Neuronal stem cell (in vitro differentiated cells): ENCODE measurements at regions not wholly inside any gene's neighbourhood (a gene's known extent, or its start where the extent isn't known, plus 50 kb on each side); places are given as distances from the start of the nearest gene placed in this dataset.

Source experiments
- DNase-seq: peaks from one replicate; pipeline ENCODE4 v3.0.0-alpha.2; 2013; ENCODE audit warnings: low spot score
- H2AFZ ChIP-seq: one replicate; pipeline ENCODE4 v1.6.1; 2013; ENCODE audit warnings: mild to moderate bottlenecking, low read length, inconsistent platforms
- H2AK5ac ChIP-seq: 2 replicates; pipeline ENCODE4 v1.6.1; 2013; ENCODE audit warnings: low read depth, mild to moderate bottlenecking, inconsistent platforms, low read length, moderate library complexity, mixed read lengths
- H2BK120ac ChIP-seq: 2 replicates; pipeline ENCODE4 v1.6.1; 2013; ENCODE audit warnings: low read depth, mild to moderate bottlenecking, inconsistent platforms, low read length, moderate library complexity, mixed read lengths
- H2BK12ac ChIP-seq: one replicate; pipeline ENCODE4 v1.6.1; 2013; ENCODE audit warnings: low read length, inconsistent platforms
- H2BK15ac ChIP-seq: 2 replicates; pipeline ENCODE4 v1.6.1; 2013; ENCODE audit warnings: mild to moderate bottlenecking, low read length, inconsistent platforms, mixed read lengths
- H2BK5ac ChIP-seq: one replicate; pipeline ENCODE4 v1.6.1; 2013; ENCODE audit warnings: inconsistent platforms, mild to moderate bottlenecking, low read length, moderate library complexity
- H3K14ac ChIP-seq: one replicate; pipeline ENCODE4 v1.6.1; 2013; ENCODE audit warnings: low read length, inconsistent platforms
- H3K18ac ChIP-seq: 2 replicates; pipeline ENCODE4 v1.6.1; 2013; ENCODE audit warnings: low read length, inconsistent platforms
- H3K23ac ChIP-seq: 2 replicates; pipeline ENCODE4 v1.6.1; 2013; ENCODE audit warnings: low read depth, mild to moderate bottlenecking, mixed read lengths, low read length, inconsistent platforms; ENCODE audit not compliant: poor library complexity
- H3K27ac ChIP-seq: replicated peaks from 3 replicates; pipeline ENCODE4 v1.5.1; 2013; ENCODE audit warnings: low read length, inconsistent platforms
- H3K27me3 ChIP-seq, 3 experiments: 2 replicates each; pipeline ENCODE4 v1.6.1; 2013; ENCODE audit warnings: low read length in 3 of 3, mild to moderate bottlenecking in 2 of 3, inconsistent platforms in 1 of 3, low read depth in 1 of 3, mixed read lengths in 1 of 3, moderate library complexity in 1 of 3; ENCODE audit not compliant: control insufficient read depth in 3 of 3, insufficient read depth in 3 of 3
- H3K36me3 ChIP-seq, 2 donors: replicated peaks in 1 of 2; 2 replicates each; pipeline ENCODE4 v1.6.1; 2013; ENCODE audit warnings: low read length in 2 of 2; ENCODE audit not compliant: control insufficient read depth in 2 of 2, insufficient read depth in 2 of 2
- H3K4ac ChIP-seq: 2 replicates; pipeline ENCODE4 v1.6.1; 2013; ENCODE audit warnings: inconsistent platforms, mild to moderate bottlenecking, low read length, moderate library complexity
- H3K4me1 ChIP-seq, 2 donors: 1 replicate in 1 of 2; 2 replicates in 1 of 2; pipeline ENCODE4 v1.6.1; 2013; ENCODE audit warnings: low read length in 2 of 2, low read depth in 1 of 2; ENCODE audit not compliant: control insufficient read depth in 2 of 2, insufficient read depth in 1 of 2
- H3K4me2 ChIP-seq: one replicate; pipeline ENCODE4 v1.6.1; 2013; ENCODE audit warnings: mild to moderate bottlenecking, low read length, inconsistent platforms; ENCODE audit not compliant: insufficient read depth, poor library complexity, severe bottlenecking
- H3K4me3 ChIP-seq, 2 donors: 2 replicates each; pipeline ENCODE4 v1.5.1; 2013; ENCODE audit warnings: low read length in 2 of 2, mild to moderate bottlenecking in 2 of 2, inconsistent platforms in 1 of 2, moderate library complexity in 1 of 2
- H3K79me1 ChIP-seq: one replicate; pipeline ENCODE4 v1.6.1; 2013; ENCODE audit warnings: low read depth, mild to moderate bottlenecking, inconsistent platforms, low read length, moderate library complexity
- H3K9ac ChIP-seq: one replicate; pipeline ENCODE4 v1.6.1; 2013; ENCODE audit warnings: mild to moderate bottlenecking, low read depth, low read length, inconsistent platforms; ENCODE audit not compliant: poor library complexity
- H3K9me3 ChIP-seq, 2 donors: replicated peaks in 1 of 2; 2 replicates each; pipeline versions ENCODE3 to v1.6.1; 2013; ENCODE audit warnings: low read length in 2 of 2, mild to moderate bottlenecking in 2 of 2, inconsistent platforms in 1 of 2, low read depth in 1 of 2, mixed read lengths in 1 of 2, moderate library complexity in 1 of 2; ENCODE audit not compliant: control insufficient read depth in 2 of 2, insufficient read depth in 1 of 2
- H4K8ac ChIP-seq: one replicate; pipeline ENCODE4 v1.6.1; 2013; ENCODE audit warnings: low read depth, mild to moderate bottlenecking, inconsistent platforms, low read length, moderate library complexity
- H4K91ac ChIP-seq: one replicate; pipeline ENCODE4 v1.6.1; 2013; ENCODE audit warnings: low read length, low read depth, mild to moderate bottlenecking, inconsistent platforms; ENCODE audit not compliant: poor library complexity
- WGBS, 2 donors: extraction: QIAGEN DNeasy Blood & Tissue Kit; methylation state at CpG; one replicate each; pipeline ENCODE4 v1.1.7; 2013; ENCODE audit warnings: missing lambda C conversion rate in 2 of 2, mixed read lengths in 1 of 2; ENCODE audit not compliant: insufficient read length in 2 of 2, insufficient replicate concordance in 1 of 2; ENCODE audit errors: extremely low coverage in 2 of 2; 5-methylcytosine and 5-hydroxymethylcytosine counted together

DNA sequence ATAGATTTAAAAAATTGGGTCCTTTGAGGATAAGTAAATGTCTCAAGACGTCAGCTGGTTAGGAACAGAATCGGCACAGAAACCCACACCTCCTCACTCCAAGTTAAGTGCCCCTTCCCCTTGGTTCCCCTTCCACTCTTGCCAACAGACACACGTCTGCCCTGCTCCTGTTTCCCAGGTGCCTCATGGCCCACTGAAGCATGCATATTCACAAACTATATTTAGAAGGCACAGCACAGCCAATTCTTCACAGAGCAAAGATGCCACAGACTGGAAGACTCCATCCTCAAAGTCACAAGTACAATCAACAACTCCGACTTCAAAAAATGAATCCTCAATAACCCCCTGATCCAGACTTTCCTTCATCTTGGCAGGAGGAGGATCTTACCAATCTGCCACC lies 295.4 kb upstream of the NR2F2 start:
- no peak overlapping the region for H2BK15ac ChIP-seq
- no peak overlapping the region for H4K8ac ChIP-seq
- H3K9me3 ChIP-seq: peaks cover 0 to 2% of the 10 kb centered on the region in 2 donors
- WGBS, 2 donors: no CpG with 5 or more reads among the region's 4 CpGs
- H2BK5ac ChIP-seq: no peak overlapping the region
- no peak overlapping the region for H4K91ac ChIP-seq
- no peak overlapping the region for H3K4ac ChIP-seq
- H2BK12ac ChIP-seq: no peak overlapping the region
- H2AK5ac ChIP-seq: no peak overlapping the region
- no peak overlapping the region for H3K23ac ChIP-seq
- H3K4me2 ChIP-seq: no peak overlapping the region
- H3K18ac ChIP-seq: no peak overlapping the region
- no peaks in the 10 kb centered on the region for H3K27me3 ChIP-seq
- no peak overlapping the region for H3K14ac ChIP-seq
- H3K9ac ChIP-seq: no peak overlapping the region
- no peaks in the 10 kb centered on the region for H3K36me3 ChIP-seq
- no peak overlapping the region for H3K4me3 ChIP-seq
- H2BK120ac ChIP-seq: no peak overlapping the region
- no peaks in the 10 kb centered on the region for H3K79me1 ChIP-seq
- no peak overlapping the region for H3K27ac ChIP-seq
- H3K4me1 ChIP-seq: peaks cover 11 to 25% of the 10 kb centered on the region in 2 donors
- H2AFZ ChIP-seq: no peak overlapping the region
- no peak for DNase-seq

DNA sequence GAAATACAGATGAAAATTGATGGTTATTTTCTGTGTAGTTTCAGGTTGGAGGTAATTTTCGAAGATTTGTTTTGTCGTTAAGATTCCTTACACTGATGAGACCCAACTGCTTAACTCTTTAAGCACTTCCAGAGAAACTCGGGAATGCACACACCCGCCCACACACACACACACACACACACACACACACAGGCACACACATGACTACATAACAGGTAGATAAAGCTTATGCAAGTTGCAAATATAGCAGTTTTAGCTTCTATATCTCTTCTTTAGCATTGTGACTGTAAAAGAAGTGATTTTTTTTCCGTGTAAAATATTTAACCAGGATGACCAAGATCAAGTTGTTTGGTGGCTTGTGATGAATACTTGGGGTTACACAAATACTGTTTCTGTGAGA lies 294.9 kb upstream of the NR2F2 start:
- Histone ChIP-seq H3K79me1 (no peaks in the 10 kb centered on the region), H2BK15ac (no peak overlapping the region)

DNA sequence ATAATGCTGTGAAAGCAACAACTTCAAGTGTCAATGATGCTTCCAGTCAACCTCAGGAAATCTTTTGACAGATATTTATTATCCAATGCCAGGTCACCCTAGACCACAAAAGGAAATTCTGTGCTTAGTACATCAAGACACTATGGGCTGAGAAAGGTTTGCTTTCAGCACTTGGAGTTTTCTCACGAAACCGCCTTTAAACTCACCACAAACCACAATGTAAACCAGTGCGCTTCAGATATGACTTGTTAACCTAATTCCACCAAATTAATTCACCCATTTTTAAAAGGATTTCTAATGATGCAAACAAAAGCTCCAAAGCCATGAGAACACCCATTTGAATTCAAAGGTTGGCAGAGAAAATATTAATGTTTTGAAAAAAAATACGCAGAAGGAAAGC lies 292.9 kb upstream of the NR2F2 start:
- DNase-seq: no peak
- Histone ChIP-seq H3K18ac (no peak overlapping the region), H3K14ac (no peak overlapping the region), H4K8ac (no peak overlapping the region), H3K36me3 (no peaks in the 10 kb centered on the region), H2AFZ (no peak overlapping the region), H3K4ac (no peak overlapping the region), H3K79me1 (no peaks in the 10 kb centered on the region), H2BK120ac (no peak overlapping the region), H4K91ac (no peak overlapping the region), H3K9ac (no peak overlapping the region), H3K27ac (no peak overlapping the region), H3K27me3 (no peaks in the 10 kb centered on the region), H2BK5ac (no peak overlapping the region), H2BK12ac (no peak overlapping the region), H3K23ac (no peak overlapping the region), H3K9me3 (no peaks in the 10 kb centered on the region), H3K4me3 (no peak overlapping the region), H2BK15ac (no peak overlapping the region), H2AK5ac (no peak overlapping the region), H3K4me1 (peaks cover 11 to 25% of the 10 kb centered on the region in 2 donors), H3K4me2 (no peak overlapping the region)
- no CpG with 5 or more reads among the region's 4 CpGs for WGBS, 2 donors

More for the DNA sequence above, 294.9 kb upstream of the NR2F2 start:
- no peak overlapping the region for H3K9ac ChIP-seq
- WGBS, 2 donors: 100% methylated on average over 1 of the region's 5 CpGs; no CpG with 5 or more reads in 1 of the 2 donors
- H2BK120ac ChIP-seq: no peak overlapping the region
- H3K18ac ChIP-seq: no peak overlapping the region
- no peak overlapping the region for H3K27ac ChIP-seq
- no peak overlapping the region for H2BK5ac ChIP-seq
- no peak overlapping the region for H2AK5ac ChIP-seq
- no peaks in the 10 kb centered on the region for H3K27me3 ChIP-seq
- H3K9me3 ChIP-seq: peaks cover 0 to 2% of the 10 kb centered on the region in 2 donors
- H3K14ac ChIP-seq: no peak overlapping the region
- no peak overlapping the region for H4K8ac ChIP-seq
- H2BK12ac ChIP-seq: no peak overlapping the region
- no peaks in the 10 kb centered on the region for H3K36me3 ChIP-seq
- peaks cover 11 to 25% of the 10 kb centered on the region in 2 donors for H3K4me1 ChIP-seq
- H3K4me3 ChIP-seq: no peak overlapping the region
- H4K91ac ChIP-seq: no peak overlapping the region
- no peak overlapping the region for H2AFZ ChIP-seq
- no peak overlapping the region for H3K23ac ChIP-seq
- DNase-seq: no peak
- no peak overlapping the region for H3K4me2 ChIP-seq
- H3K4ac ChIP-seq: no peak overlapping the region

DNA sequence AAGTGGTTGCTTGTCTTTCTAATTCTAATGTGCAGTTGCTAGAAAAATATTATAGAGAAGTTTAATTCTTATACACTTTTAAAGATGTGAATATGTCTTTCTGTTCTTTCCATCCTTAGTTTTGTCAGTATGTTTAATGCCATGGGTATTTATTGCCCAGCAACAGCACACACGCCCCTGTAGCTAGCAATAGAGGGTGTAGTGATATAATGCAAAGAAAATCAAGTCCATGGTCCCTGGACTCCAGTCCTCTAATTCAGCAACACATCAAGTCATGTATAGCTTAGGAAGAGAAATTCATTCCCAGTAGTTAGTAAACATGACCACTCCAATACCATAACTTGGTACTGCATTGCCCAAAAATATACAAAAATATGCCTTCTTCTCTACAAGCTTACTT lies 292.4 kb upstream of the NR2F2 start:
- no peak overlapping the region for H2AFZ ChIP-seq
- no peaks in the 10 kb centered on the region for H3K79me1 ChIP-seq
- H2BK5ac ChIP-seq: no peak overlapping the region
- no peaks in the 10 kb centered on the region for H3K27me3 ChIP-seq
- H3K4me1 ChIP-seq: peaks cover 11 to 25% of the 10 kb centered on the region in 2 donors
- no peak overlapping the region for H3K23ac ChIP-seq
- H3K4me2 ChIP-seq: no peak overlapping the region
- H4K91ac ChIP-seq: no peak overlapping the region
- WGBS, 2 donors: no CpG with 5 or more reads among the region's 1 CpG
- no peak overlapping the region for H2BK12ac ChIP-seq
- no peak overlapping the region for H2BK120ac ChIP-seq
- H3K9ac ChIP-seq: no peak overlapping the region
- no peak overlapping the region for H3K27ac ChIP-seq
- no peak for DNase-seq
- H3K4me3 ChIP-seq: no peak overlapping the region
- H3K9me3 ChIP-seq: no peaks in the 10 kb centered on the region
- H4K8ac ChIP-seq: no peak overlapping the region
- H3K18ac ChIP-seq: no peak overlapping the region
- H2BK15ac ChIP-seq: no peak overlapping the region
- no peak overlapping the region for H3K4ac ChIP-seq
- H3K36me3 ChIP-seq: no peaks in the 10 kb centered on the region
- no peak overlapping the region for H3K14ac ChIP-seq
- H2AK5ac ChIP-seq: no peak overlapping the region
